Left lung (tissue), 4 donors: ENCODE measurements at regions not wholly inside any gene's neighbourhood (a gene's known extent, or its start where the extent isn't known, plus 50 kb on each side); places are given as distances from the start of the nearest gene placed in this dataset.

Experiments
- ATAC-seq: fragments of 200-7000 bp; cut with Tn5 transposase; one replicate; pipeline ENCODE4 v1.9.1; 2020; ENCODE audit warnings: moderate library complexity
- DNase-seq, 4 donors: peaks; one replicate each; pipeline ENCODE4 v3.0.0-alpha.2; 2013 to 2020
- H3K27ac ChIP-seq, 2 donors: fragments of 200-600 bp; sonication (generic) in 1 of 2; one replicate each; pipeline versions ENCODE4 v1.5.0 to v1.8.0; 2020 to 2021
- H3K27me3 ChIP-seq, 2 donors: fragments of 200-600 bp; sonication (generic) in 1 of 2; one replicate each; pipeline versions ENCODE4 v1.5.0 to v1.8.0; 2020 to 2021
- H3K36me3 ChIP-seq, 2 donors: fragments of 200-600 bp; sonication (generic) in 1 of 2; one replicate each; pipeline versions ENCODE4 v1.5.0 to v1.8.0; 2020 to 2021
- H3K4me1 ChIP-seq, 2 donors: fragments of 200-600 bp; one replicate each; pipeline ENCODE4 v1.8.0; 2021
- H3K4me3 ChIP-seq, 2 donors: fragments of 200-600 bp; sonication (generic) in 1 of 2; one replicate each; pipeline versions ENCODE4 v1.5.0 to v1.8.0; 2020 to 2021; ENCODE audit warnings: mild to moderate bottlenecking in 1 of 2
- H3K9me3 ChIP-seq, 2 donors: fragments of 200-600 bp; sonication (generic) in 1 of 2; one replicate each; pipeline versions ENCODE4 v1.5.0 to v1.8.0; 2020 to 2021
- CTCF ChIP-seq, 2 donors: fragments of 200-600 bp; sonication (generic) in 1 of 2; IDR thresholded peaks; one replicate each; pipeline versions ENCODE4 v1.5.0 to v1.8.0; 2021; ENCODE audit warnings: antibody characterized with exemption in 2 of 2
- intact Hi-C, 2 donors: fragments of 100-400 bp; cut with DNase I; formaldehyde crosslinking; loops; one replicate each; pipeline versions ENCODE4 v1.11.2 to v1.14.2; 2022
- donor health status: DM: no; HTN: yes; CAD: no.
- donor health status: DM: no; HTN: no; CAD: no.

GRCh38 chr6:119527231-119527578, 177.6 kb upstream of the MAN1A1 start:
- no peak for ATAC-seq
- intact Hi-C loops, result no loop called here
- no peaks in the 10 kb centered on the region for H3K4me1 ChIP-seq
- H3K27me3 ChIP-seq, result no peaks in the 10 kb centered on the region
- H3K27ac ChIP-seq, result no peak overlapping the region
- no peaks in the 10 kb centered on the region for H3K9me3 ChIP-seq
- DNase-seq, result no peak
- no peaks in the 10 kb centered on the region for H3K36me3 ChIP-seq
- no peak overlapping the region for H3K4me3 ChIP-seq
- TF ChIP-seq CTCF (IDR thresholded peaks at IDR 0.05), result no peak

- H3K4me1 ChIP-seq, result no peaks in the 10 kb centered on the region
- TF ChIP-seq CTCF (IDR thresholded peaks at IDR 0.05), result no peak
- no peak for ATAC-seq
- no peaks in the 10 kb centered on the region for H3K27me3 ChIP-seq
- no peak for DNase-seq
- H3K4me3 ChIP-seq, result no peak overlapping the region
- no peaks in the 10 kb centered on the region for H3K36me3 ChIP-seq
- no peaks in the 10 kb centered on the region for H3K9me3 ChIP-seq
- intact Hi-C loops, result no loop called here
- H3K27ac ChIP-seq, result no peak overlapping the region
Measured at GRCh38 chr6:119526561-119527230, 177.1 kb upstream of the MAN1A1 start.

- Histone ChIP-seq H3K36me3 (no peaks in the 10 kb centered on the region), H3K9me3 (no peaks in the 10 kb centered on the region)
- DNase-seq, result no peak
Measured at GRCh38 chr6:119524410-119524809, 174.8 kb upstream of the MAN1A1 start.

GRCh38 chr6:119523556-119523955, 174.0 kb upstream of the MAN1A1 start:
- TF ChIP-seq CTCF (IDR thresholded peaks at IDR 0.05), result no peak
- no peak for ATAC-seq
- no peak overlapping the region for H3K27ac ChIP-seq
- no peaks in the 10 kb centered on the region for H3K9me3 ChIP-seq
- H3K27me3 ChIP-seq, result no peaks in the 10 kb centered on the region
- intact Hi-C loops, result no loop called here
- H3K36me3 ChIP-seq, result no peaks in the 10 kb centered on the region
- H3K4me1 ChIP-seq, result no peaks in the 10 kb centered on the region
- no peak for DNase-seq
- no peak overlapping the region for H3K4me3 ChIP-seq

More at GRCh38 chr6:119524410-119524809, 174.8 kb upstream of the MAN1A1 start:
- ATAC-seq, result no peak
- Histone ChIP-seq H3K27me3 (no peaks in the 10 kb centered on the region), H3K4me3 (no peak overlapping the region), H3K4me1 (no peaks in the 10 kb centered on the region), H3K27ac (no peak overlapping the region)
- TF ChIP-seq CTCF (IDR thresholded peaks at IDR 0.05), result no peak
- intact Hi-C loops, result no loop called here

- ATAC-seq, result no peak
- no peaks in the 10 kb centered on the region for H3K36me3 ChIP-seq
- no peaks in the 10 kb centered on the region for H3K9me3 ChIP-seq
- H3K27ac ChIP-seq, result no peak overlapping the region
- intact Hi-C loops, result no loop called here
- no peak for DNase-seq
- TF ChIP-seq CTCF (IDR thresholded peaks at IDR 0.05), result no peak
- no peaks in the 10 kb centered on the region for H3K4me1 ChIP-seq
- H3K27me3 ChIP-seq, result no peaks in the 10 kb centered on the region
- H3K4me3 ChIP-seq, result no peak overlapping the region
Measured at GRCh38 chr6:119521251-119521650, 171.7 kb upstream of the MAN1A1 start.
